BJ (cell line): ENCODE measurements at regions not wholly inside any gene's neighbourhood (a gene's known extent, or its start where the extent isn't known, plus 50 kb on each side); places are given as distances from the start of the nearest gene placed in this dataset.
A peak's percentile ranks its signal among the peaks of the same experiment; 100 is the strongest.

Experiments used
- CTCF ChIA-PET: fragments of 350-600 bp; formaldehyde crosslinking; extraction: SDS; loops from one replicate; lab custom pipeline; 2021; ENCODE audit warnings: antibody characterized with exemption, inconsistent platforms; lab: Yijun Ruan, JAX
- POLR2A ChIA-PET: fragments of 300-600 bp; sonication (Branson Sonifier 250); formaldehyde crosslinking; extraction: SDS; loops from one replicate; lab custom pipeline; 2021; ENCODE audit warnings: antibody characterized with exemption; lab: Charles Lee
- DNase-seq: peaks from one replicate; pipeline ENCODE4 v3.0.0-alpha.2; 2011; ENCODE audit warnings: low read depth
- H3K27me3 ChIP-seq: 2 replicates; pipeline ENCODE4 v1.6.0; 2011; ENCODE audit warnings: low read length; ENCODE audit not compliant: control insufficient read depth, insufficient read depth
- H3K36me3 ChIP-seq: 2 replicates; pipeline ENCODE4 v1.5.1; 2011; ENCODE audit warnings: low read length; ENCODE audit not compliant: control insufficient read depth, insufficient read depth
- H3K4me3 ChIP-seq: 2 replicates; pipeline ENCODE4 v1.5.1; 2011; ENCODE audit warnings: low read depth, mild to moderate bottlenecking, control low read depth, low read length
- TF ChIP-seq, protein P1 (sequence below): IDR thresholded peaks from 2 replicates; pipeline ENCODE4 v1.5.1; 2011; ENCODE audit warnings: low read depth, mild to moderate bottlenecking, control low read depth, inconsistent platforms, low read length, moderate library complexity; ENCODE audit not compliant: insufficient read depth

DNA sequence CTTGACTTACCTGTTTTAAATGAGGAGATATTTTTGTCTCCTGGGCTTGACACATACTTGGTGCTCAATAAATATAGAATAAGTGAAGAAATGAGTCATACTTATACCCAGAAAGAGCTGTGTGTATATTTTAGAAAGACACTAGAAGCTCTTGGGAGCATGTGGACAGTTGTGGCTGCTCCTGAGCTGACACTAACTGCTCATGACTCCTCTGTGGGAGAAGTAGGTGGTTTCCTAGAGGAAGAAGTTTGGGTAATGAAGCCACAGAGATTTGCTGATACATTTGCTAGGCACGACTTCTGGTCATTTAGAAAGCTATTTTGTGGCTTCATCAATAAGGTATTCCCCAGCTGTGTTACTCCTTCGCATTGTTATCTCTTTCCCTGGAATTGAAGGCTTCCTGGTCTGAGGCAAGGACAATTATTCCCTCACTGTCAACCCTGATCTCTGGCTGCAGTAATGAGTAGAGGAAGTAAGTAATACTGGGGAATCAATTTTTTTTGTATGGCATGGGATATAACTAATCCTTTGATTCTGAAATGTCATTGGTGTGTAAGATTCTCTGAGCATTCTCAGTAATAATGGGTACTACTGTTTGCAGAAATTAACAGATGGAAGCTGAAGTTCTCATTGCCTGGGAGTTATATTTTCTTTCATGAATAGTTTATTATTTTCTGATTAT is 79.6 kb upstream of the DCBLD2 start:
- peak; percentile 19 for DNase-seq
- TF ChIP-seq, protein P1, sequence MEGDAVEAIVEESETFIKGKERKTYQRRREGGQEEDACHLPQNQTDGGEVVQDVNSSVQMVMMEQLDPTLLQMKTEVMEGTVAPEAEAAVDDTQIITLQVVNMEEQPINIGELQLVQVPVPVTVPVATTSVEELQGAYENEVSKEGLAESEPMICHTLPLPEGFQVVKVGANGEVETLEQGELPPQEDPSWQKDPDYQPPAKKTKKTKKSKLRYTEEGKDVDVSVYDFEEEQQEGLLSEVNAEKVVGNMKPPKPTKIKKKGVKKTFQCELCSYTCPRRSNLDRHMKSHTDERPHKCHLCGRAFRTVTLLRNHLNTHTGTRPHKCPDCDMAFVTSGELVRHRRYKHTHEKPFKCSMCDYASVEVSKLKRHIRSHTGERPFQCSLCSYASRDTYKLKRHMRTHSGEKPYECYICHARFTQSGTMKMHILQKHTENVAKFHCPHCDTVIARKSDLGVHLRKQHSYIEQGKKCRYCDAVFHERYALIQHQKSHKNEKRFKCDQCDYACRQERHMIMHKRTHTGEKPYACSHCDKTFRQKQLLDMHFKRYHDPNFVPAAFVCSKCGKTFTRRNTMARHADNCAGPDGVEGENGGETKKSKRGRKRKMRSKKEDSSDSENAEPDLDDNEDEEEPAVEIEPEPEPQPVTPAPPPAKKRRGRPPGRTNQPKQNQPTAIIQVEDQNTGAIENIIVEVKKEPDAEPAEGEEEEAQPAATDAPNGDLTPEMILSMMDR: no peak
- Histone ChIP-seq H3K4me3 (no peak overlapping the region), H3K27me3 (no peaks in the 10 kb centered on the region), H3K36me3 (no peaks in the 10 kb centered on the region)
- POLR2A ChIA-PET: no interaction called here
- CTCF ChIA-PET: interaction anchor here (2.1 kb wide), 1 partner anchor 13 kb away, joined by 6 read pairs; no protein-coding TSS in a partner anchor

DNA sequence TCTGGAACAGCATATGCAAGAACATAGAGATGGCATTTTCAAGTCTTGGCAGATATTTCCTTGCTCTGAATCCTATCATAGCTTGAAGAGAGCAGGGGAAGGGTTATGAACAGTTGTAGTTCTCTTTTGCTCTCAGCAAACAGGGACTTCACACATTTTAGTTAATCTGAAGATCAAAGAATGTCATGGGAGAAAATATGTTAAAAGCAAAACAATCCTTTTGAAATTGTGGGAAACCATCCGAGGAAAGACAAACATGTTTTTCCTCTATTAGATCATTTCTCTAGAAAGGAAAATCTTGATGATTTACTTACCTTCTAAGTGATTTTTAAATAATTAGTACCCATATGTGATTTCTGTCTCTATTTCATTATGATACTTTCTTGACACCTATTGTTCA is 77.8 kb upstream of the DCBLD2 start:
- Histone ChIP-seq H3K36me3 (no peaks in the 10 kb centered on the region), H3K27me3 (no peaks in the 10 kb centered on the region), H3K4me3 (no peak overlapping the region)
- DNase-seq: no peak
- CTCF ChIA-PET: no interaction called here
- TF ChIP-seq, protein P1: no peak
- POLR2A ChIA-PET: no interaction called here

DNA sequence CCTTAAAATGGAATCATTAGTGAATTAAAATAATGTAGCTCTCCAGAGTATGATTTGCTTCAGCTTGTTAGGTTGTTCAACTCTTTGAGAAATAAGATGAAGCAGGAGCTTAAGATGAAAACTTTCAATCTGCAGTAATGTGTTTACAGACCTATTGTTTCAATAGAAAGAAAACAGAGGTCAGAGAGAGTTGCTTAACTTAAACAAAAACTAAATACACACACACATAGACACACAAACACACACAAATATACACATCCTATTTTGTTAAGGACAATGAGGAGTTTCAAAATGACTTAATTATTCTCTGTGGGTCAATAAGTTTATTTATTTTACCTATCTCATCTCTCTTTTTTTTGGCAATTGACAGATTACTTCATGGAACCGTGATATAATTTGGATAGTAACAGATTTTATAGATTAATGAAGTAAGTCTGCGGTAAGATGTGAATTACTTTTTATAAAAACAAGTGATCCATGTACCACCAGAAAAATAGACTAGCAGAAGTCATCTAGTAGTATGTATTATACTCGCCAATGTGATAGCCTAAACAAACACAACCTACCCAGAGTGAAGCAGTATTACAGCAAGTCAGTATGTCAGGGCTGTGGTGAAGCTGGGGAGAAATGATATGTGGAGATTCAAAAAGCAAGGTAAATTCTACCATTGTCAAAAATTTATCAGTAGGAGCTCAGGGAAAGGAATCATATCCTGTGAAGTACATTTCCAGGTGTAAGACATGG is 76.7 kb upstream of the DCBLD2 start:
- Histone ChIP-seq H3K4me3 (no peak overlapping the region), H3K27me3 (no peaks in the 10 kb centered on the region), H3K36me3 (no peaks in the 10 kb centered on the region)
- ChIA-PET POLR2A (no interaction called here), CTCF (interaction anchor here (0.6 kb wide), 1 partner anchor 15 kb away, joined by 3 read pairs; no protein-coding TSS in a partner anchor)
- TF ChIP-seq, protein P1: no peak
- DNase-seq: no peak

DNA sequence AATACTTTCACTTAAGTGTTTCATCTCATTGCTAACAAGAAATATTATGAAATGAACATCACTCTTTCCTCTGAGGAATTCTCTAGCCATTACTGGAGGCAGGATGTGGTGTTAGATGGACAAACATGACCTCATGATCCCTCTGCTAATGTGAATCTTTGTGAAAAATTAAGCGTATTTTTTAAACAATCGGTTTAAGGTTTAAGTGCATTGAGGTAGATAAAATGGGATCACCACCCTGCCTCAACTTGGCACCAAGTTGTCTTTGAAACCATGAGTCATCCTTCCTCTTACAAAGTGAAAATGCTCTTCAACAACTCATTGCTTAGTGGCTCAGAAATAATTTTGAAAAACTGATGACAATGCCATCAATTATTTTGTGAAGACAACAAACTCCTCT is 76.0 kb upstream of the DCBLD2 start:
- DNase-seq: no peak
- no peaks in the 10 kb centered on the region for H3K27me3 ChIP-seq
- H3K4me3 ChIP-seq: no peak overlapping the region
- POLR2A ChIA-PET: no interaction called here
- no peaks in the 10 kb centered on the region for H3K36me3 ChIP-seq
- CTCF ChIA-PET: no interaction called here
- TF ChIP-seq, protein P1: no peak

DNA sequence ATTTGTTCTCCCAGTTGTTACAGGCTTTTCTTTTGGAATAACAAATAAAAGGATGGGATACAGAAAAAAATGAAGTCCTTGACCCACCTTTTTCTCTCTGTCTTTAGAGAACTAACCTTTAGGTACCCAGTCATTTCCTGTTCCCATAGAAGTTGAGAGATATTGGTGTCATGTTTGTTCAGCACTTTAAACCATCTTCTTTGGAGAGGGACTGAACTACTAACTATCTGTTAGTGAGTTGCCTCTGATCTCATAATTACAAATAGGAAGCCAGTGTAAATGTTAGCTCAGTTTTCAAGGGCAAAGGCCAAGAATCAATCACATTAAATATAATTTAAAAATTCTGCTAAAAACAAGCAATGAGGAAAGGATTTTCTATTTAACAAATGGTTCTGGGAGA is 72.9 kb upstream of the DCBLD2 start:
- TF ChIP-seq, protein P1: no peak
- CTCF ChIA-PET: no interaction called here
- Histone ChIP-seq H3K27me3 (no peaks in the 10 kb centered on the region), H3K36me3 (no peaks in the 10 kb centered on the region), H3K4me3 (no peak overlapping the region)
- POLR2A ChIA-PET: no interaction called here
- DNase-seq: no peak
